GM12878 (cell line): ENCODE measurements at regions not wholly inside any gene's neighbourhood (a gene's known extent, or its start where the extent isn't known, plus 50 kb on each side); places are given as distances from the start of the nearest gene placed in this dataset.

Experiments
- BCL3 ChIP-seq: IDR thresholded peaks from 2 replicates; pipeline ENCODE4 v1.6.1; 2011; ENCODE audit warnings: borderline replicate concordance, low read depth, mild to moderate bottlenecking, moderate library complexity, low read length; ENCODE audit not compliant: insufficient read depth, poor library complexity, severe bottlenecking
- E4F1 ChIP-seq: fragments of 450-650 bp; IDR thresholded peaks from 2 replicates; pipeline ENCODE4 v1.6.1; 2018; ENCODE audit warnings: borderline replicate concordance, mild to moderate bottlenecking; ENCODE audit not compliant: partially characterized antibody
- HCFC1 ChIP-seq: fragments of 150-350 bp; IDR thresholded peaks from 2 replicates; pipeline ENCODE4 v1.6.1; 2014; ENCODE audit warnings: low read length
- HSF1 ChIP-seq: fragments of 150-350 bp; IDR thresholded peaks from 2 replicates; pipeline ENCODE4 v1.6.1; 2014; ENCODE audit warnings: mild to moderate bottlenecking, low read depth, low read length
- KAT2A ChIP-seq: conservative IDR thresholded peaks from 2 replicates; pipeline ENCODE4 v1.6.1; 2011; ENCODE audit warnings: low read depth, low read length; ENCODE audit not compliant: control insufficient read depth
- TCF12 ChIP-seq: IDR thresholded peaks from 2 replicates; pipeline ENCODE4 v1.6.1; 2011; ENCODE audit warnings: low read depth, mild to moderate bottlenecking, low read length
- ZNF217 ChIP-seq: fragments of 450-650 bp; IDR thresholded peaks from 2 replicates; pipeline ENCODE4 v1.6.1; 2017; ENCODE audit warnings: antibody characterized with exemption, mild to moderate bottlenecking

DNA sequence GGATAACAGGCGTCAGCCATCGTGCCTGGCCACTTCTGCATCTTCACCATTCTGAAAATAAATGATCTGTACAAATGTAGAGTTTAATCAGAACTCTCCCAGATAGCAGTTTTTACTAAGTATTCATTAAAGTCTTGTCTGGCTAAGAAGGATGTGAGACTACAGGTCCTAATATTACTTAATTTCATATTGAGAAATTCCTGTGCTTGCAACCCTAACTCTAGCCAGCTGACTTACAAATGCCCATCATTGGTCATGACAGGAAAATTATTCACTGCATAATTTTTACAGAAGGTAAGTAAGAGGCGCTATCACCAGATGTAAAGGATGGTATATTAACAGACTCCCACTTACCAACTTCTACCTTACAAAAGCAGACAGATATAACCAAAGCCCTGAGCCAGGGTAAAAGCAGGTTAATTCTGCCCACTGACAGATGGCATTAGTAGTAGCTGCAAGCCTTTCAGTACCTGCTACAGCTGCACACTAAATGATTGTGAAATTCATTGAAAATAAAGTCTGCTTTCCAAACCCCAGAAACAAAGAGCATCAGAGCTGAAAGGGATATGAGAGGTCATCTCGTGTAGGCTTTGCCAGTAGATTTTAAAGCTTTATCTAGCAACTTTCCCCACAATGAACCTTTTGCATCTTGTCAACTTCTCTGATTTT is 55.9 kb upstream of the FOXN2 start (continued):
- no peak for TF ChIP-seq E4F1
- no peak for TF ChIP-seq BCL3
- TF ChIP-seq TCF12 = no peak
- TF ChIP-seq HCFC1 = no peak
- TF ChIP-seq ZNF217 = no peak
- no peak for TF ChIP-seq HSF1
- TF ChIP-seq KAT2A = no peak
- TF ChIP-seq, all 136 proteins: peak for 0
